Body of pancreas (tissue), 4 donors: ENCODE measurements at regions not wholly inside any gene's neighbourhood (a gene's known extent, or its start where the extent isn't known, plus 50 kb on each side); places are given as distances from the start of the nearest gene placed in this dataset.

Experiments
- ATAC-seq: fragments of 150-250 bp; one replicate; pipeline ENCODE4 v1.9.1; 2016
- DNase-seq, 4 donors: peaks; one replicate each; pipeline ENCODE4 v3.0.0-alpha.2; 2019
- H3K27ac ChIP-seq, 4 donors: fragments of 200-600 bp; sonication (generic); 1 replicate in 3 of 4; 2 replicates in 1 of 4; pipeline versions ENCODE4 v1.5.1 to v1.6.1; 2016 to 2019; ENCODE audit warnings: mild to moderate bottlenecking in 1 of 4, mixed read lengths in 1 of 4, moderate library complexity in 1 of 4
- H3K27me3 ChIP-seq, 2 donors: fragments of 200-600 bp; sonication (generic); one replicate each; pipeline ENCODE4 v1.6.0; 2016; ENCODE audit warnings: mild to moderate bottlenecking in 1 of 2
- H3K36me3 ChIP-seq, 2 donors: fragments of 200-600 bp; sonication (generic); replicated peaks in 1 of 2; 2 replicates each; pipeline ENCODE4 v1.5.1; 2016; ENCODE audit warnings: low read depth in 2 of 2; ENCODE audit not compliant: insufficient read depth in 1 of 2
- H3K4me1 ChIP-seq: fragments of 200-600 bp; sonication (generic); one replicate; pipeline ENCODE4 v1.6.0; 2016
- H3K4me3 ChIP-seq, 2 donors: fragments of 200-600 bp; sonication (generic); 1 replicate in 1 of 2; 2 replicates in 1 of 2; pipeline ENCODE4 v1.5.1; 2016 to 2019
- H3K9me3 ChIP-seq, 3 donors: fragments of 200-600 bp; sonication (generic); 1 replicate in 2 of 3; 2 replicates in 1 of 3; pipeline ENCODE4 v1.5.1; 2016
- POLR2A ChIP-seq, 3 donors: fragments of 450-650 bp; IDR thresholded peaks; one replicate each; pipeline ENCODE4 v1.6.1; 2016; ENCODE audit warnings: antibody characterized with exemption in 3 of 3, mild to moderate bottlenecking in 2 of 3
- WGBS, 2 donors: methylation state at CpG; one replicate each; pipeline ENCODE4 v1.1.5; 2017; 5-methylcytosine and 5-hydroxymethylcytosine counted together
- intact Hi-C: fragments of 100-400 bp; cut with DNase I; formaldehyde crosslinking; loops from one replicate; pipeline ENCODE4 v1.15.1; 2023
- TF ChIP-seq, protein P1 (sequence below), 7 experiments: fragments of 450-650 bp in 4 of 7; fragments of 200-600 bp in 3 of 7; sonication (generic) in 3 of 7; IDR thresholded peaks; one replicate each; pipeline ENCODE4 v1.5.1; 2016 to 2019; ENCODE audit warnings: antibody characterized with exemption in 7 of 7

DNA sequence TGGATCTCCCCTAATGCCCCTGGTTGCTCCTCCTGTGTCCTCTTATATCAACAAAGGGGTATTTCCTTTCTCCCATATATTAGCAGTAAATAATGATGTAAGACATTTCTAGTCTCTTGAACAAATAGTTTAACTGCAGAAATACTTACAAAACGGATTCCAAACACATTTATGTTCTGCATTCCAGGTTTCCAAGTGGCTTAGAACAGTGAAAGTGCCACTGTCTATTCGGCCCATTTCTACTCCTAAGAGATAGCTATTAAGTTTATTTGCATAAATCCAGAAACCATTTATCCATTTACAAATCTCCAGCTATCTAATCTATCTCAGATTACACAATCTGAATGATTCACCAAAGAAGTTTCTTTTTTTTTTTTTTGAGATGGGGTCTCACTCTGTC lies 55.8 kb upstream of the FRMD4B start:
- TF ChIP-seq, protein P1, sequence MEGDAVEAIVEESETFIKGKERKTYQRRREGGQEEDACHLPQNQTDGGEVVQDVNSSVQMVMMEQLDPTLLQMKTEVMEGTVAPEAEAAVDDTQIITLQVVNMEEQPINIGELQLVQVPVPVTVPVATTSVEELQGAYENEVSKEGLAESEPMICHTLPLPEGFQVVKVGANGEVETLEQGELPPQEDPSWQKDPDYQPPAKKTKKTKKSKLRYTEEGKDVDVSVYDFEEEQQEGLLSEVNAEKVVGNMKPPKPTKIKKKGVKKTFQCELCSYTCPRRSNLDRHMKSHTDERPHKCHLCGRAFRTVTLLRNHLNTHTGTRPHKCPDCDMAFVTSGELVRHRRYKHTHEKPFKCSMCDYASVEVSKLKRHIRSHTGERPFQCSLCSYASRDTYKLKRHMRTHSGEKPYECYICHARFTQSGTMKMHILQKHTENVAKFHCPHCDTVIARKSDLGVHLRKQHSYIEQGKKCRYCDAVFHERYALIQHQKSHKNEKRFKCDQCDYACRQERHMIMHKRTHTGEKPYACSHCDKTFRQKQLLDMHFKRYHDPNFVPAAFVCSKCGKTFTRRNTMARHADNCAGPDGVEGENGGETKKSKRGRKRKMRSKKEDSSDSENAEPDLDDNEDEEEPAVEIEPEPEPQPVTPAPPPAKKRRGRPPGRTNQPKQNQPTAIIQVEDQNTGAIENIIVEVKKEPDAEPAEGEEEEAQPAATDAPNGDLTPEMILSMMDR (IDR thresholded peaks at IDR 0.05): no peak
- TF ChIP-seq POLR2A (IDR thresholded peaks at IDR 0.05): no peak
- no peaks in the 10 kb centered on the region for H3K9me3 ChIP-seq
- H3K4me3 ChIP-seq: no peak overlapping the region
- intact Hi-C loops: no loop called here
- WGBS, 2 donors: 44 to 55% methylated on average over 2 of the region's 2 CpGs
- no peaks in the 10 kb centered on the region for H3K27me3 ChIP-seq
- H3K36me3 ChIP-seq: no peaks in the 10 kb centered on the region
- no peak overlapping the region for H3K27ac ChIP-seq
- no peak for ATAC-seq
- no peaks in the 10 kb centered on the region for H3K4me1 ChIP-seq
- no peak for DNase-seq

DNA sequence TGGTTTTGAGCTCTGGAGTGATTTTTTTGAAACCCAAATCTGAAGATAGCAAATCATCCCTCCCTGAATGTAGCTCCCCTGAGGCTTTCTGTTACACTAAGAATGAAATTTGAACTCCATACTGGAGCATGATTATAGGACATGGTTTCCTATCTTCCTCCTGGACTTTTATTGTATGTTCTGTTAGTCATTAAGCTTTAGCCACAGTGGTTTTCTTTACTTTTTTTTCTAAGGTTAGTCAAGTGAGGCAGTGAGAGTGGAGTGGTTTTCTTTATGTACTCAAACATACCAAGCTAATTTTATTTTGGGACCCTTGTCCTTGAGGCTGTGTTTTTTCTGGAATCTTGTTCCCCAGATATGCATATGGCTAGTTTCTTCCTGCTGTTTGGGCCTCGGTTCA lies 55.2 kb upstream of the FRMD4B start:
- no peaks in the 10 kb centered on the region for H3K27me3 ChIP-seq
- H3K27ac ChIP-seq: no peak overlapping the region
- no peaks in the 10 kb centered on the region for H3K9me3 ChIP-seq
- H3K4me1 ChIP-seq: no peaks in the 10 kb centered on the region
- no peak overlapping the region for H3K4me3 ChIP-seq
- ATAC-seq (no peak), DNase-seq (no peak)
- TF ChIP-seq POLR2A (IDR thresholded peaks at IDR 0.05): no peak
- TF ChIP-seq, protein P1 (IDR thresholded peaks at IDR 0.05): no peak
- WGBS, 2 donors: 67 to 75% methylated on average over 1 of the region's 1 CpG
- intact Hi-C loops: no loop called here
- H3K36me3 ChIP-seq: no peaks in the 10 kb centered on the region

DNA sequence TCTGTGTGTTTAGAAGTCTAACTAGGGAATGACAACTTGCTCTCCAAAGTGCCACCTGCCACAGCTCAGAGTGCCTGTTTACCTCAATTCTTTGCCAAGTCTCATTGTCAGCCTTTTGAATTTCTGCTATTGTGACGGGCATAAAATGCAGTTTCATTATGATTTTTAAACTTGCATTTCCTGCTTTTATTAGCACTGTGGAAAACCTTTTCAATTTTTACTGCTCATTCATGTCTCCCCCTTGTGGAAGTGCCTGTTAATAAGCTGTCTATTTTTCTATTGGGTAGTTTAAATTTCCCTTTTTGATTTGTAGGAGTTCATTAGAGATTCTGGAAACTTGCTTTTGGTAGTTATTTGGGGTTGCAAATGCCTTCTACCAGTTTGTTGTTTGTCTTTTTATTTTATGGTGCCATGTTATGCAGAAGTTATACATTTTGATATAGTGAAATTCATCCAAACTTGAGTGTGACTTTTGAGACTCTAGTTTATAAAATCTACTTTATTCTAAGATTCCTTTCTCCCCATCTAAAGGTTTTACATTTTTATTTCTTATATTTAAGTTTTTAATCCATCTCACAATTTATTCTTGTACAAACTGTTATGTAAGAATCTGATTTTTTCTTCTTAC lies 53.9 kb upstream of the FRMD4B start:
- H3K27me3 ChIP-seq: no peaks in the 10 kb centered on the region
- intact Hi-C loops: no loop called here
- H3K9me3 ChIP-seq: no peaks in the 10 kb centered on the region
- no peak for TF ChIP-seq POLR2A (IDR thresholded peaks at IDR 0.05)
- TF ChIP-seq, protein P1 (IDR thresholded peaks at IDR 0.05): peak; percentile 47 to 75 (median 58)
- H3K4me1 ChIP-seq: no peaks in the 10 kb centered on the region
- ATAC-seq (peak; percentile 76), DNase-seq (peak in 1 of 4 donors; percentile 12)
- 0% methylated on average over 1 of the region's 1 CpG for WGBS, 2 donors
- no peak overlapping the region for H3K4me3 ChIP-seq
- peak overlapping the region in 2 of 4 donors; percentile 31 to 47 for H3K27ac ChIP-seq
- no peaks in the 10 kb centered on the region for H3K36me3 ChIP-seq

DNA sequence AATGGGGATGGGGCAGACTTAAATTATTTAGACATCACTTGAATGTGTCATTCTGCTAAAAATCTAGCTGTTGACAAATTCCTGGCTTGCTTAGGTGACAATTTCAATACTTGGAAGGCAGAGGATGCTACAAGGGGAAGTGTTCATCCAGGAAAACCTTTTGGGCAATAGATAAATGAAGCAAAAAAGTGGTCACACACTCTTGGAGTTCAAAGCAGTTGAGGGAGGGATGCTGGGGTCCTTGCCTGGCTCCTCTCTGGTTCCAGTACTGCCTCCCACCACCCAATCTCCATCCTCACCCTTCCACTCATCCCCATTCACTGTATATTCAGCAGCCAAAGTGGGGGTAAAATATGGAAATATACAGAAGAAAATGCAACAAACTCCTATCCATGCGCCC lies 52.6 kb upstream of the FRMD4B start:
- DNase-seq (no peak), ATAC-seq (no peak)
- intact Hi-C loops: no loop called here
- TF ChIP-seq POLR2A (IDR thresholded peaks at IDR 0.05): no peak
- TF ChIP-seq, protein P1 (IDR thresholded peaks at IDR 0.05): no peak
- Histone ChIP-seq H3K4me1 (no peaks in the 10 kb centered on the region), H3K27me3 (no peaks in the 10 kb centered on the region), H3K4me3 (no peak overlapping the region), H3K27ac (no peak overlapping the region), H3K9me3 (no peaks in the 10 kb centered on the region), H3K36me3 (no peaks in the 10 kb centered on the region)
- 76 to 89% methylated on average over 1 of the region's 1 CpG for WGBS, 2 donors
